ENCODE measurements at regions not wholly inside any gene's neighbourhood (a gene's known extent, or its start where the extent isn't known, plus 50 kb on each side); places are given as distances from the start of the nearest gene placed in this dataset.
"Not testable (repeated sequence)": the region's sequence is repeated elsewhere in the genome, so short reads cannot be mapped to it uniquely, and the experiment has no call there.

- no peak for DNase-seq
Measured at GRCh38 chr13:75175575-75175974, 306.4 kb downstream of the TBC1D4 start.

- not testable (repeated sequence) for DNase-seq
Measured at GRCh38 chr13:75175097-75175496, 306.9 kb downstream of the TBC1D4 start.

GRCh38 chr13:75174481-75174880 is 307.5 kb downstream of the TBC1D4 start:
- DNase-seq: no peak

- DNase-seq: no peak
Measured at GRCh38 chr13:75173457-75174356, 308.3 kb downstream of the TBC1D4 start.

- no peak for DNase-seq
Measured at GRCh38 chr13:75170311-75170710, 311.7 kb downstream of the TBC1D4 start.

GRCh38 chr13:75165543-75166230 is 316.3 kb downstream of the TBC1D4 start:
- DNase-seq: no peak

GRCh38 chr13:75161804-75162203 is 320.2 kb downstream of the TBC1D4 start:
- DNase-seq: no peak

GRCh38 chr13:75160984-75161383 is 321.0 kb downstream of the TBC1D4 start:
- no peak for DNase-seq

- DNase-seq: no peak
Measured at GRCh38 chr13:75154331-75154730, 327.6 kb downstream of the TBC1D4 start.

- no peak for DNase-seq
Measured at GRCh38 chr13:75153834-75154233, 328.1 kb downstream of the TBC1D4 start.

GRCh38 chr13:75153386-75153785 is 328.6 kb downstream of the TBC1D4 start:
- DNase-seq: no peak

- DNase-seq: no peak
Measured at GRCh38 chr13:75151081-75151643, 330.8 kb downstream of the TBC1D4 start.

- no peak for DNase-seq
Measured at GRCh38 chr13:75149776-75150175, 332.2 kb downstream of the TBC1D4 start.

GRCh38 chr13:75147946-75148345 is 334.0 kb downstream of the TBC1D4 start:
- DNase-seq: no peak

GRCh38 chr13:75146436-75146835 is 335.5 kb downstream of the TBC1D4 start:
- no peak for DNase-seq

- no peak for DNase-seq
Measured at GRCh38 chr13:75145927-75146326, 336.0 kb downstream of the TBC1D4 start.

- no peak for DNase-seq
Measured at GRCh38 chr13:75139291-75139690, 342.7 kb downstream of the TBC1D4 start.

GRCh38 chr13:75137911-75138571 is 343.9 kb downstream of the TBC1D4 start:
- no peak for DNase-seq

- no peak for DNase-seq
Measured at GRCh38 chr13:75136151-75136550, 345.8 kb downstream of the TBC1D4 start.

GRCh38 chr13:75135325-75135825 is 346.6 kb downstream of the TBC1D4 start:
- no peak for DNase-seq

- no peak for DNase-seq
Measured at GRCh38 chr13:75132701-75133695, 349.0 kb downstream of the TBC1D4 start.

- no peak for DNase-seq
Measured at GRCh38 chr13:75129331-75129730, 352.6 kb downstream of the TBC1D4 start.
